Activated CD4-positive, alpha-beta T cell treated with anti-CD3 and anti-CD28 coated beads for 1 hour (primary cell): ENCODE measurements at regions not wholly inside any gene's neighbourhood (a gene's known extent, or its start where the extent isn't known, plus 50 kb on each side); places are given as distances from the start of the nearest gene placed in this dataset.

Source experiments
- DNase-seq: peaks from one replicate; pipeline ENCODE4 v3.0.0-alpha.2; 2020

DNA sequence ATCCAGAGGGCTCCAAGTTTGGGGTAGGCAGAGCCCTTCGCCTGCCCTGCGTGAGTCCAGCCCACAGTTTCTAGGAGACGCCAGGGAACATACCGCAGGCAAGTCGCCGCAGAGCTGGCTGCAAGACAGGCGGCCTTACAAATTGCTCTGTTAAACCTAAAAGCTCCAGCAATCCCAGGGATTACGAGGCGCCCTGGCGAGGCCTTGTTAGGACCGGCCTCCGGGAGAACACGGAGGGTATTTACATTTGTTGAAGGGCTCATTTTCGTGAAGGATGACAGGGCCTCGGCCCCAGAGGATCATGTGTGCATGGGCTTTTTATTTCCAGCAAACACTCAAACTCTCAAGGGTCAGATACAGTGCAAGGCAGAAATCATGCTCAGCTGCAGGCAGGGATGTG lies 77.6 kb upstream of the FOXF1 start:
- no peak for DNase-seq

DNA sequence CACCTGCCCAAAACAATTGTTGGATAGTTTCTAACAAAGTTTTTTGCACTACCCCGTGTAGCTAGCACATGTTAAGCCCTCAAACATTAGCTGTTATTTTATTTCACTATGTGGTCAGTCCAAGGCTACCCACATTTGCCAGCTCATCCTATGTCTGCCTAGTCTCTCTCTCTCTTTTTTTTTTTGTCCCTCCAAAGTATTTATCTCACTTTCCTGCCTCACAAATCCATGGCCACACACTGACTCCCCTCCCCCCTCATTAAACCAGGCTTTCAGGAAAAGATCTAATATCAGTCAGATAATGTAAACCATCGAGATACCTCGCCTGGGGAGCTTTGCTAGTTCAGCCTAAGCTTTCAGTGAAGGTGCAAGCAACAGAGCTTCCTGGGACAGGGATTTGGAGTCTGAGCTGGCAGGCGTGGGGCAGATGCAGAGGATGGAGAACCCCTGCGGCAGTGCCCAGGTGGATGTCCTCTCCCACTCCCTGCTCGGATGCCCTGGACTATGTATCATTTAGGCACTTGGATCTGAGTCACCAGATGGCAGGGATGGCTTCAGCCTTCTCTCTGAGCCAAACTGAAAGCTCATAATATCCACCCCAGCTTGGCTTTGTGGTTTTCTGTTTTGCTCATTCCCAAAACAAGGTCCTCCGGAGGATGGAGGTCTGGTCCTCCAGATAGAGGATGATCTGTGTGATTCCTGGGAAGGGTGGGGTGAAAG lies 73.7 kb upstream of the FOXF1 start:
- no peak for DNase-seq

DNA sequence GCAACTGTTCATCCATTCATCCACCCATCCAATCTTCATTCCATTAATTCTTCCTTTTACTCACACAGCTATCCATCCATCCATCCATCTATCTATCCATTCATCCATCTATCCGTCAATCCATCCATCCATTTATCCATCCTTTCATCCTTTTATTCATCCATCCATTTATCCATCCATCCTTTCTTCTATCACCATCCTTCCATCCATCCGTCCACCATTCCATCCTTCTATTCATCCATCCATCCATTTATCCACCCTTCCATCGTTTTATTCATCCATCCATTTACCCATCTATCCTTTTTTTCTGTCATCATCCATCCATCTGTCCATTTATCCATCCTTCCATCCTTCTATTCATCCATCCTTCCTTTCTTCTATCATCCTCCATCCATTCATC lies 73.0 kb upstream of the FOXF1 start:
- DNase-seq, result no peak

DNA sequence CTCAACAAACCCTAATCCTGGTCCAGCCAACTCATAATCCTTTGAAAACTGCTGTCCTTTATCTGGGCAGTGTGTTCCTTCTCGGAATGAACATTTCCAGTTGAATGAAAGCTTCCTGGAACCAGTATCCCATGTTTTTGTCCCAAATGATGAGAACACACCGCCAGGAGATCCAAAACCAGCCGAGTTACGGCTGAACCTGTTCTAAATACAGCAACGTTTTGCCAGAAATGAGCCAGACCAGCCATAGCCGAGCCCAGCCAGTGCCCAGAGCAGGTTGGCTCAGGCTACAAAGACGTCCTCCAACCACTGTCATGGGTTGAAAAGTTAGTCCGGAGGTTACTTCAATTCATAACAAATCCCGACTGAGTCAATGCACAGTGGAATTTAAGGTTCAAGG lies 67.6 kb upstream of the FOXF1 start:
- no peak for DNase-seq

DNA sequence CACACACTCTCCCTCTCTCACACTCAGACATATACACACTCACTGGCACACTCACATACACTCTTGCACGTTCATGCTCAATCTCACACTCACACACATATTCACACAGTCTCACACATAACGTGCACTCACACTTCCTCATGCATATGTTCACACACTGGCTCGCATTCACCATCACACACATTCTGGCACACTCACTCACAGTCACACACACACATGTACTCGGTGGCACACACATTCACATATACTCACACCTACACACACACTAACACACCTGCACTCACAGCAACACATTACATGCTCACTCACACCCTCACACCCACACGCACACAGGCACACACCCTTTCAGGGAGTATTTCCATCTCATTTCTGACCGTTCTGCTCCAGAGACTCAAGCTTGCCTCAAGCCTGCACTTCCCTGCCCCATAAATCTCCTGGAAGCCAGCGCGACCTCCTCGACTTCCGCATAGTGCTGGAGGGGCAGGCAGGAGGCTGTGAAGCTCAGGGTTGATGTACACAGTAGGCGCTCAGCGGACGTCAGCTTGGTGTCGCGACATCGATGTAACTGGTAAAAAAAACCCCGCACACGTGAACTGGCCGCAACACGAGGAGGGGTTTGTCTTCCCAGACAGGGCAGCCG lies 66.7 kb upstream of the FOXF1 start:
- DNase-seq, result no peak

DNA sequence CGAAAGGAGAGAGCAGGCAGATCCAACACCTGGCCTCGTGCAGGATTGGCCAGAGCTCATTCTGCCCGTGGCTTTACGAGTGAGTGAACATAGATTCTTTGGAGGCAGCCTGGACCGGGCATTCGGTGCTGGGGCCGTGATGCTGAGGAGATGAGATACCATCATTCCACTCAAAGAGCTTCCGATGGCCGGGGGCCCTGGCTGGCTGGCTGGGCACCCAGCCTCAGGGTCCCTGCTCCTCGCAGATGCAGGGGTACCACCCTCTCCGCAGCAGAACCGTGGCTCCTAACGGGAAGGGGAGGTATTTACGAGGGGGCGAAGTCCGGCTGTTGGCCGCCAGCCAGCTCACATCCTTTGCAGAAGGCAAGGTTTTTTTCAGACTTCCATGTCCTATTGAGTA lies 66.1 kb upstream of the FOXF1 start:
- no peak for DNase-seq

DNA sequence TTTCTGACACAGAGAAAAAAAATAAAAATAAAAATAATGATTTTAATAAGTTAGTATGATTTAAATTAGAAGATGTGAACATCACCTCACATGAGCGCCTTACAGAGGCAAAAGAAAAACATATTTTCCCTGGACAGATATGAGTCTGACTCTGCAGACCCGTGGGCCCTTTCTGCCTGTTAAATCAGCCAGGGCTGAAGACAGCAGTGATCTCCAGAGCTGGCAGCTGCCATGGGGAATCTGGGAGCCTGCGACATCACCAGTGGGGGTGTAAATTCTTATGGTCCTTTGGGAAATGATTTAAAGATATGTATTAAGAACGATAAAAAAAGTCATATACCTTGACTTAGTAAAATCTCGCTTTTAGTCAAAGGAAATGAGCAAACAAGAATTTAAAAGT lies 65.7 kb upstream of the FOXF1 start:
- DNase-seq, result no peak

DNA sequence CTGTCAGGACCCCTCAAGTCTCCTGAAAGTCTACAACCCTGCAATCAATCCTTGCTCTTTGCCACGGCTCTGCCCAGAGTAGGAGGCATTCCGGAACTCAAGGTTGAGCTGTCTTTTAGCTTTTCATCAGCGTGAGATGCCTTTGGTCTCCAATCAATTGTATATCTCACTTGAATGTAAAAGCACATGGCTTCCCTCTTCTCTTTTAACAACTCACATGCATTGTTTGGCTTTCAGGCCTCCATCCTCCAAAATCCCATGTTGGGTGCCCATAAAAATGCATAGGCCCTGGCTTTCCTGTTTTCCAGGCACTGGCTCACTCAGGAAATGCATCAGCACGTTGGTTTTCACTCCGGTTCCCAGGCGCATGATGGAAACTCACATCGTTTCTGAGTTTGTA lies 64.0 kb upstream of the FOXF1 start:
- DNase-seq, result no peak

DNA sequence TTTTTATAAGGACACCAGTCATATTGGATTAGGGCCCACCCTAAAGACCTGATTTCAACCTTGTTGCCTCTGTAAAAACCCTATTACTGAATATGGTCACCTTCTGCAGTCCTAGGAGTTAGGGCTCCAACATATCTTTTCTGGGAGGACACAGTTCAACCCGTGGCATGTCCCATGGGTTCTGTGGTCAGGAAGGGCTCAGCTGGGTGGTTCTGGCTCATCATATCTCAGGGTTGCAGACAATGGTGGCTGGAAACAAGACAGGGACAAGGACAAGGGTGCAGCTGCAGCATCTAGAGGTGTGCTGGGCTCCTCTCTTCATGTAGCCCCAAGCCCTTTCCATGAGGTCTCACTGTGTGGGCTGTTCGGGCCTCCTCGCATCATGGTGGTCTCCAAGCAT lies 63.1 kb upstream of the FOXF1 start:
- DNase-seq, result no peak

DNA sequence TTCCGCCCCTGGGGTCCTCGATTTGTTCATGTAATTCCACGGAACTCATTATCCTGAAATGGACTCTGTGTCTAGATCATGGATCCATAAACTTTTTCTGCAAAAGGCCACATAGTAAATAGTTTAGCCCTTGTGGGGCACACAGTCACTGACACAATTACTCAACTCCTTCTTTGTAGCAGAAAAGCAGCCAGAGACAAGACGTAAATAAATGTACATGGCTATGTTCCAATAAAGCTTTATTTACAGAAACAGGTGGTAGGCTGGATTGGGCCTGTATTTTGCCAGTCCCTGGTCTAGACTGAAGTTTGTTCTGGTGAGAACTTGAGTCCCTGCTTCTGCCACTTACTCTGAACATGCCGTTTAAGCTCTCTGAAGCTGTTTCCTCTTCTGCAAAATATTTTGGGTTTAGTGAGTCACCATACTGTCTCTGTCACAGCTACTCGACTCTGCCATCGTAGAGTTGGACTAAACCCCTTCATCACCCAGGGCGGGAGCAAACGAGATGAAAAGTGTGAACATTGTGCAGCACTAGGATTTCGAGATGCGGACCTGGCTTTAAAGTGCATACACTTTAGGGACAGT lies 61.9 kb upstream of the FOXF1 start:
- no peak for DNase-seq

DNA sequence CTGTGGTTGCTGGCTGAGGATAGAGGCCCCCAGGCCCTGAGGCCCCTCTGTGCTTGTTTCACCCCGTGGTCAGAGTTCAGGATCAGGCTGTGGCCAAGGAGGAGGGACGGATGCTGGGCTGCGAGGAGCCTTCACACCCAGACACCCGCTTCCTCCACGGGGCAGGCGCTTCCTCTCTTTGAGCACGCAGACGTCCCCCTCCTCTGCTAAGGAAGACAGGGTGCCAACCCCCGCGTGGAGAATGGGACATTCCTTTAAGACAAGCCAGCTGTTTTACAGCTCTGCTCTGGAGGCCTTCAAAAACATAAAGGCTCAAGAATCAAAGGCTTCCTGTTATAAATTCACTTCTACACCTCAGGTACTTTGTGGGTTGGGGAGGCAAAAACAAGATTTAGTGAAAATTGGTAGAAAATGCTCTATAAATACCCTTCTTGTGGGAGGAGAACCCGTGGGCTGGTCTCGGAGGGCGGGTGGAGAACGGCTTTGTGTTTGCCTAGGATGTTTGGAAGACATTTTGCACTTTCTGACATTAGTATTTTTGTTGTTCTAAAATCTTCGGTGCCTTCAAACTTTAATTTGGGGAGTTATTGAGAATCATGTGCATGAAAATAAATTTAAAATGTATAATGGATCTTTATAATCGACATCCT lies 60.8 kb upstream of the FOXF1 start:
- no peak for DNase-seq

DNA sequence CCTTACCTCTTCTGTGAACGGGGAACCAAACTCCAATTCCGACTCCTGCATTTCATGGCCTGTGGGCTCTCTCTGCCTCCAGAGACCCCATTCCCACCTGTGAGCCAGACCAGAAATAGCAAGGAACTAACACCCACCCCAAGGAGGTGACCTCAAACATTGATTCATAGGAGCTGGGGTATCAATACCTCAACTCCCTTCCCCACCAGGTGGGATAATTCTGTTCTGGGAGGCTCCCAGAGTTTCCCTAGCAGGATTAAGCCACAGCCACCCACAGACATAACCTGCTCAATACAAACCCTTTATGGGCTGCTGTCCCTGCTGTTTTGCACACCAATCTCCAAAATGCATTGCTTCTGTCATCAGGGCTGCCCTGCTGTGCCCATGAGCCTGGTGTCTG lies 59.6 kb upstream of the FOXF1 start:
- DNase-seq, result no peak

DNA sequence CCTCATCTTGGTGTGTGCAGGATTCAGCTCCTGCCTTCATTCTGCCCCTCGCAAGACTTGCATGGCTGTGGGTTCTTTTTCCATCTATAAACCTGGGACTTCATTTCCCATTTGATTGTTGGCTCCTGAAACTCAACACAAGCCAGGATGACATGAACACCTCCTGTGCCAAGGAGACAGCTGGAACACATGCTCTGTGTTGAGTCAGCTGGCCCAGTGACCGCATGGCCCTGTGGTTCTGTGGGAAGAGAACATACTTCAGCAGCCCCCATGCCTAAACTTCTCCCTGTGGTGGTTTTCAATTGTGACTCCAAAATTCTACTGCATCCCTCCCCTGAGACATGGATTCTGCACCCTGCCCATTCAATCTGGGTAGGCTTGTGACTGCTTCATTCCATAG lies 57.9 kb upstream of the FOXF1 start:
- DNase-seq, result no peak

DNA sequence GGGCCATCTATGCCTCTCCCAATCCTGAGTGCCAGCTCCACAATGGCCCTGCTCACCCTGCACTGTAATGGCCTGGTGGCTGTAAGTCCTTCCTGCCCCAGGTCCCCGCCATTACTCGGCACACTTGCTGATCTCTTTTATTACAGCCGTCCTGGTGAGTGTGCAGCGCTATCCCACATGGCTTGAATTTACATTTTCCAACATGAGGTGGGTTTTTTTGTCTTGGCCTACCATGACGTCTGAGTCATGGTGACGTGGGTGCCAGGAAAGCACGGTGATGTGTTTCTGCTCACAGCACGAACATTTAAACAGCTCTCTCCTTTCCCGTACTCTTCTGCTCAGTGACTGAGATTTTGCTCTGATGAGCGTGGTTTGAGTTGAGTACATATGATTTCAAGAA lies 55.2 kb upstream of the FOXF1 start:
- no peak for DNase-seq

DNA sequence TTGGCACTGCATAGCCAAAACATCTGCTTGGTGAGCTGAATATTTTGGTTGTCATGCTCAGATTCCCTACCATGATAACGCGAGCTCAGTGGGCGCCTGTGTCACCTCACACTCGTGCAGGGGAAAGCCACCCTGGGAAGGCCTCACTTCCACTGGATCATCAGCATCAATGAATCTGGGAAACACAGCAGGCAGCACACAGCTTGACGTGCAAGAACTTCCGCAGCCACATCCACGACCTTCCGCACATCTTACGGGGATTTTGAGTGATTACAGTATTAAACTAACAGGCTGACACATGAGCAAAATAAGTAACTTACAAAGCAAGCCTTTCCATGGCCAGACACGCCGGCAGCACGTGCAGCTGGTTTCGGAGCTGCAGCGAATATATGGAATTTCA lies 54.7 kb upstream of the FOXF1 start:
- DNase-seq, result no peak

DNA sequence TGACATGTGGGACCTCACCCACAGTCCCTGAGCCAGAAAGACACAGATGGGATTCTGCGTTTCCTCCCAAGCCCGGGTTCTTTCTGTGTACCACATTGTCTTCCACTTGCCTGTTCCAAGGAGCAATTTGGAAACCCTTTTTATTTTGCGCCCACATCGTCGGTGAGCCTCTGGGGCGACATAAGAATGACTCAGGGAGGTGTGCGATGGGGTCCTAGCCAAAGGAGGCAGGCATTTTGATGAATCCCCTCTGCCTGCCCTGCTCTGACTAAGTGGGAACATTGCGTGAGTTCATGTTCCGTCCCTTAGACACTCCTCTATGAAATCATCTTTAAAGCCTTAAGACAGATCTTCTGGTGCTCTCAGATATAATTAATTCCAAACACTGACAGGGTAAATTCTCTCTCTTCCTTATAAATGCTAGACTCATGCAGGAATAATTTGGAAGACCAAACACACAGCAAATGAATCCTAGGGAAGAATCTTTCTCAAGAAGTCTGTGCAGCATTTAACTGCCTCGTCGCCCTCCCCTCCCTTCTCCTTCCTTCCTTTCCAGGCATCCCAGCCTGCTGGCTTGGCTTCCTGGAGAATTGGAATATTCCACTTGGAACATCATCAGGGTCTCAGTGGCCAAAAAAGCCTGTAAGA lies 52.7 kb upstream of the FOXF1 start:
- DNase-seq, result no peak

DNA sequence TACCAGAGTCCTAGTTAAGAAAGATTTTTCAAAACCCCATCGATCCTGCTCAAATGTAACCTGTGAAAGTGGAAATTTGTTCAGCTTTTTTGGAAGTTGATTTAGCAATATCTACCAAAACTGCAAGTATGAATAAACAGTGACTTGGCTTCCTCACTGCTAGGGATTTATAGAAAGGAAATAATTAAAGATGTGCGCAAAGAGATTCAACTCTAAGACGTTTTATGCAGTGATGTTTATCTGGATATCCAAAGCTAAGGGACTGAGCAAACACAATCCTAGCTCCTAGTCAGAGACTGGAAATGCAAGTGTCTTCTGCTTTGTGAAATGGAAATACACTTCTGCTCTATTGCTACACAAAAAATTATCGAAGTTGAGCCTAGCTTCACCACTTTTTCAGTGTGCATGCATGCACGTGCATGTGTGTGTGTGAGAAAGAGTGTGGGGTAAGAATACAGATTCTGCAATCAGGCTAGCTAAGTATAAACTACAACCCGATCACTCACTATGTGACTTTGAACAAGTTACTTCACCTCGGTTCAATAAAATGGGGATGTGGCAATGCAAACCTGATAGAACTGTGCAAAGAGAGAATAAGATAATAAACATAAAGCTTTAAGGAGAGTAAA lies 52.1 kb upstream of the FOXF1 start:
- DNase-seq, result no peak

DNA sequence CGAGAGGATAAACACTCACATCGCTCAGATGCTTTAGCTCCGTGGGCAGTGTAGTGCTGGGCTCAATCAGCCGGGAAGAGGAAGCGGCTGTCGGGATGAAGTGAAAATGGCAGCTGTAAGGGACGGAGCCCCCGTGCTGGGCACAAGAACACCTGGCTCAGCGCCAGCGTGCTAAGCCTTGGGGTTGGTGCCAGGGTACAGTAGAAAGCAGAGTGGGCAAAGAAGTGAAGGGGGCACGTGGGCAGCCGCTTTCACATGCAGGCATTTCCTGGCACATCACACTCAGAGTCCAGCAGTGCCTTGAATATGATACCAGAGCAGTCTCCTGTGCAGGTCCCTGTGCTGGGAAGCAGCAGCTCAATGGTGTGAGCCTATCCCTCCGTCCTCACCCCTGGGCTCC lies 51.1 kb upstream of the FOXF1 start:
- DNase-seq, result no peak
